H54 (cell line): ENCODE measurements at regions not wholly inside any gene's neighbourhood (a gene's known extent, or its start where the extent isn't known, plus 50 kb on each side); places are given as distances from the start of the nearest gene placed in this dataset.
"Not testable (repeated sequence)": the region's sequence is repeated elsewhere in the genome, so short reads cannot be mapped to it uniquely, and the experiment has no call there.

ENCODE experiments used
- DNase-seq: peaks from one replicate; pipeline ENCODE4 v3.0.0; 2011; ENCODE audit warnings: low spot score, mixed read lengths; ENCODE audit not compliant: insufficient read length
- FAIRE-seq: peaks from 3 replicates; lab custom pipeline; 2011; peaks lifted over from hg19 to GRCh38; lab: Jason Lieb, UNC
- POLR2A ChIP-seq: IDR thresholded peaks from 2 replicates; pipeline ENCODE4 v1.6.1; 2011; ENCODE audit warnings: low read depth, mild to moderate bottlenecking, low read length

- no peak for DNase-seq
- TF ChIP-seq POLR2A, result no peak
- no peak for FAIRE-seq
These were observed 272.1 kb downstream of the GATA3 start for GRCh38 chr10:8326396-8327139.

GRCh38 chr10:8327140-8327423 is 272.6 kb downstream of the GATA3 start:
- FAIRE-seq (no peak), DNase-seq (no peak)
- no peak for TF ChIP-seq POLR2A

- DNase-seq (no peak), FAIRE-seq (no peak)
- TF ChIP-seq POLR2A, result no peak
These were observed 276.9 kb downstream of the GATA3 start for GRCh38 chr10:8331387-8331786.

GRCh38 chr10:8331896-8332729 is 277.6 kb downstream of the GATA3 start:
- no peak for TF ChIP-seq POLR2A
- FAIRE-seq, result no peak
- DNase-seq, result peak; percentile 23

GRCh38 chr10:8332730-8333111 is 278.2 kb downstream of the GATA3 start:
- FAIRE-seq, result no peak
- DNase-seq, result no peak
- no peak for TF ChIP-seq POLR2A

GRCh38 chr10:8334631-8335030 is 280.1 kb downstream of the GATA3 start:
- DNase-seq, result no peak
- no peak for TF ChIP-seq POLR2A
- no peak for FAIRE-seq

GRCh38 chr10:8336629-8337331 is 282.3 kb downstream of the GATA3 start:
- no peak for TF ChIP-seq POLR2A
- no peak for DNase-seq
- FAIRE-seq, result no peak

GRCh38 chr10:8337332-8337651 is 282.8 kb downstream of the GATA3 start:
- FAIRE-seq, result no peak

GRCh38 chr10:8338177-8338766 is 283.8 kb downstream of the GATA3 start:
- no peak for TF ChIP-seq POLR2A
- no peak for FAIRE-seq
- no peak for DNase-seq

More at GRCh38 chr10:8337332-8337651, 282.8 kb downstream of the GATA3 start:
- DNase-seq, result no peak
- TF ChIP-seq POLR2A, result no peak

- FAIRE-seq (no peak), DNase-seq (no peak)
- TF ChIP-seq POLR2A, result no peak
These were observed 290.3 kb downstream of the GATA3 start for GRCh38 chr10:8344756-8345155.

- no peak for DNase-seq
- no peak for FAIRE-seq
- no peak for TF ChIP-seq POLR2A
These were observed 292.4 kb downstream of the GATA3 start for GRCh38 chr10:8346861-8347260.

GRCh38 chr10:8347614-8348013 is 293.1 kb downstream of the GATA3 start:
- not testable (repeated sequence) for FAIRE-seq

GRCh38 chr10:8349610-8350249 is 295.2 kb downstream of the GATA3 start:
- FAIRE-seq (no peak), DNase-seq (no peak)
- TF ChIP-seq POLR2A, result no peak

More at GRCh38 chr10:8347614-8348013, 293.1 kb downstream of the GATA3 start:
- not testable (repeated sequence) for DNase-seq
